Mesendoderm (in vitro differentiated cells): ENCODE measurements at regions not wholly inside any gene's neighbourhood (a gene's known extent, or its start where the extent isn't known, plus 50 kb on each side); places are given as distances from the start of the nearest gene placed in this dataset.
"Not testable (repeated sequence)": the region's sequence is repeated elsewhere in the genome, so short reads cannot be mapped to it uniquely, and the experiment has no call there.

Experiments
- DNase-seq: peaks from one replicate; pipeline ENCODE4 v3.0.0; 2013
- H2AK5ac ChIP-seq: 2 replicates; pipeline ENCODE4 v1.6.1; 2013; ENCODE audit warnings: low read length, inconsistent platforms
- H2BK120ac ChIP-seq: 2 replicates; pipeline ENCODE4 v1.6.1; 2013; ENCODE audit warnings: low read depth, mild to moderate bottlenecking, low read length, moderate library complexity, mixed read lengths
- H2BK15ac ChIP-seq: replicated peaks from 2 replicates; pipeline ENCODE4 v1.6.1; 2013; ENCODE audit warnings: low read depth, mild to moderate bottlenecking, moderate library complexity
- H2BK5ac ChIP-seq: 2 replicates; pipeline ENCODE4 v1.6.1; 2013; ENCODE audit warnings: low read length, inconsistent platforms
- H3K18ac ChIP-seq: 2 replicates; pipeline ENCODE4 v1.6.1; 2013; ENCODE audit warnings: mild to moderate bottlenecking, low read length, mixed read lengths
- H3K23ac ChIP-seq: one replicate; pipeline ENCODE4 v1.6.1; 2013; ENCODE audit warnings: low read length
- H3K27ac ChIP-seq: 2 replicates; pipeline ENCODE4 v1.5.1; 2013; ENCODE audit warnings: low read depth, mild to moderate bottlenecking, inconsistent platforms, low read length, moderate library complexity
- H3K27me3 ChIP-seq: 2 replicates; pipeline ENCODE4 v1.6.1; 2013; ENCODE audit warnings: low read length, control low read depth, mild to moderate bottlenecking, inconsistent platforms; ENCODE audit not compliant: insufficient read depth, poor library complexity
- H3K36me3 ChIP-seq: 2 replicates; pipeline ENCODE4 v1.6.1; 2013; ENCODE audit warnings: low read length, inconsistent platforms; ENCODE audit not compliant: control insufficient read depth, insufficient read depth
- H3K4ac ChIP-seq: one replicate; pipeline ENCODE4 v1.6.1; 2013; ENCODE audit warnings: low read depth, mild to moderate bottlenecking, low read length, moderate library complexity
- H3K4me1 ChIP-seq: 2 replicates; pipeline ENCODE4 v1.6.1; 2013; ENCODE audit warnings: low read depth, low read length, inconsistent platforms; ENCODE audit not compliant: control insufficient read depth
- H3K4me2 ChIP-seq: 2 replicates; pipeline ENCODE4 v1.6.1; 2013; ENCODE audit warnings: low read length
- H3K4me3 ChIP-seq: 2 replicates; pipeline ENCODE4 v1.5.1; 2013; ENCODE audit warnings: mild to moderate bottlenecking, low read length
- H3K56ac ChIP-seq: one replicate; pipeline ENCODE4 v1.6.1; 2013; ENCODE audit warnings: low read length
- H3K79me1 ChIP-seq: 2 replicates; pipeline ENCODE4 v1.6.1; 2013; ENCODE audit warnings: low read length, inconsistent platforms
- H3K79me2 ChIP-seq: 2 replicates; pipeline ENCODE4 v1.6.1; 2013; ENCODE audit warnings: mild to moderate bottlenecking, low read length; ENCODE audit not compliant: control insufficient read depth, insufficient read depth
- H3K9ac ChIP-seq: 2 replicates; pipeline ENCODE4 v1.6.1; 2013; ENCODE audit warnings: low read length, inconsistent platforms
- H4K5ac ChIP-seq: one replicate; pipeline ENCODE4 v1.6.1; 2013; ENCODE audit warnings: low read length
- H4K8ac ChIP-seq: one replicate; pipeline ENCODE4 v1.6.1; 2013; ENCODE audit warnings: low read depth, mild to moderate bottlenecking, control low read depth, low read length, moderate library complexity
- WGBS: extraction: QIAGEN DNeasy Blood & Tissue Kit; methylation state at CpG from one replicate; pipeline ENCODE4 v1.1.7; 2013; ENCODE audit warnings: low lambda C conversion rate, missing lambda C conversion rate; ENCODE audit not compliant: insufficient coverage; ENCODE audit errors: extremely low coverage; 5-methylcytosine and 5-hydroxymethylcytosine counted together

DNA sequence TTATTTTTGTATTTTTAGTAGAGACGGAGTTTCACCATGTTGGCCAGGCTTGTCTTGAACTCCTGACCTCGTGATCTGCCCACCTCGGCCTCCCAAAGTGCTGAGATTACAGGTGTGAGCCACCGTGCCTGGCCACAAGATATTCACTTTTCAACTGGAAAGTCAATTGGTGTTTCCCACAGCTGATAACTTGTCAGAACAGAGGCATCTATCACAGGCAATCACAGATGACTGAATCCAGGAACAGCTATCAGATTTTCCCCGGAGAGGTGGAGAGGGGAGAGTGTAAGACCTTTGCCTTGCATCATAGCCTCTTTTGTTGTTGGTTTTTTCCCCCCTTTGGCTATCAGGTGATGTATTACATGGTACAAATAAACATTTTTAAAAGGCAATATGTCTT lies 84.5 kb downstream of the GADD45G start:
- not testable (repeated sequence) for H3K27ac ChIP-seq, H3K9ac ChIP-seq, H3K79me1 ChIP-seq, H3K23ac ChIP-seq, H3K18ac ChIP-seq, H3K36me3 ChIP-seq, H3K27me3 ChIP-seq, H3K4ac ChIP-seq, H3K4me1 ChIP-seq, H2AK5ac ChIP-seq, H3K56ac ChIP-seq, H4K5ac ChIP-seq, H2BK5ac ChIP-seq, H3K79me2 ChIP-seq, H3K4me3 ChIP-seq, H2BK15ac ChIP-seq, H4K8ac ChIP-seq, H3K4me2 ChIP-seq, H2BK120ac ChIP-seq
- peak; percentile 71 for DNase-seq
- no CpG with 5 or more reads among the region's 5 CpGs for WGBS

DNA sequence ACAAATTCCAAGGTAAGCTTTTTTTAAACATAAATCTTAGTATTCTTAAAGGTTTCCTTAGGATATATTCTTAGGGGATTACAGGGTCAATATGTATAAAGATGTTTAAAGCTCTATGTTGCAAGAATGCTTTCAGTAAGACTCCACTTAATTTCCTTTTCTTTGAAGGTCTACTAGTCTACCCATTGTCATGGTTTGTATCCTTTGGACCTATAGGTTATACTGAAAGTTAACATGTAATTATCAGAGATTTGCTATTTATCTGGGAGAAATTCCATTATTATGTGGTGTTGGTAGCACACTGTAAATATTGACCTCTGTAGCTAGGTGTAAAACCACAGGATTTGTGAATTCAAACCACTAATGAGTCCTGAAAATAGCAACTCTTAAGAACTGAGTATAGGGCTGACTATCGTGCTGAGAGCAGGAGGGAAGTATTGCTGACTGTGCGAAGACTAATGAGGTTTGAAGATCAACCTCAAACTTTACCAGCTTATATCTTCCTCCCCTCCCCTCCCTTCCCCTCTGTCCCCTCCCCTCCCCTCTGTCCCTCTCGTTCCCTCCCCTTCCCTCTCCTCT lies 85.6 kb downstream of the GADD45G start:
- no peak overlapping the region for H3K27ac ChIP-seq
- no peak overlapping the region for H2BK5ac ChIP-seq
- H3K56ac ChIP-seq: no peak overlapping the region
- H3K79me2 ChIP-seq: no peaks in the 10 kb centered on the region
- H3K4me1 ChIP-seq: peaks cover under 1% of the 10 kb centered on the region
- H3K4ac ChIP-seq: no peak overlapping the region
- H3K18ac ChIP-seq: no peak overlapping the region
- H3K4me2 ChIP-seq: no peak overlapping the region
- H3K27me3 ChIP-seq: no peaks in the 10 kb centered on the region
- no peak overlapping the region for H2AK5ac ChIP-seq
- no peaks in the 10 kb centered on the region for H3K79me1 ChIP-seq
- no CpG with 5 or more reads among the region's 3 CpGs for WGBS
- H3K36me3 ChIP-seq: no peaks in the 10 kb centered on the region
- no peak overlapping the region for H4K8ac ChIP-seq
- no peak overlapping the region for H3K4me3 ChIP-seq
- H3K23ac ChIP-seq: no peak overlapping the region
- no peak overlapping the region for H2BK120ac ChIP-seq
- H3K9ac ChIP-seq: no peak overlapping the region
- H2BK15ac ChIP-seq: no peak overlapping the region
- peak; percentile 49 for DNase-seq
- H4K5ac ChIP-seq: no peak overlapping the region

DNA sequence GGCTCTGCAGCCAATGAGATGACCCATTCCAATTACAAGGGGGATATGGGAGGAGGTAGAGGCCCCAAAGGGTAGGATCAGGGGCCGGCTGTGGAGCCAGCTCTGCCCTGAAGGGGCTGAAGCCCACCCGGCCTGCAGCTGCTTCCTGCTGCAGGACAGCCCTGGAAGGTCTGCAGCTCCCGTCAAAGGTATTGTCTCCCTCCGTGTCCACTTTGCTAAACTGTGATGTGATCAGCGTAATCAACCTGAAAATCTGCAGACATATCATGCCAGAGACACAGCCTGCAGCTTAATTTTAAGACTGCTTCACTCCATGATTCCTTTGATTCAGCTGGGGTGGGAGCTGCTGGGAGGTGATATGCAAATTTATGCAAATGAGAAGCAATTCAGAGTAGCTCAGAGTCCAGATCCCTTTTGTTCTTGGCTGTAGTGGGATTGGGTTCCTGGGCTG lies 90.7 kb downstream of the GADD45G start:
- H2BK120ac ChIP-seq: no peak overlapping the region
- no peak overlapping the region for H3K23ac ChIP-seq
- peaks cover 4% of the 10 kb centered on the region for H3K4me1 ChIP-seq
- no peaks in the 10 kb centered on the region for H3K79me2 ChIP-seq
- H3K27ac ChIP-seq: no peak overlapping the region
- H3K27me3 ChIP-seq: no peaks in the 10 kb centered on the region
- H3K18ac ChIP-seq: no peak overlapping the region
- no CpG with 5 or more reads among the region's 5 CpGs for WGBS
- peak overlapping the region; percentile 68 for H3K56ac ChIP-seq
- no peak overlapping the region for H3K4me2 ChIP-seq
- H3K79me1 ChIP-seq: no peaks in the 10 kb centered on the region
- H3K36me3 ChIP-seq: no peaks in the 10 kb centered on the region
- H2AK5ac ChIP-seq: no peak overlapping the region
- H2BK5ac ChIP-seq: no peak overlapping the region
- H2BK15ac ChIP-seq: no peak overlapping the region
- peak; percentile 75 for DNase-seq
- no peak overlapping the region for H3K4ac ChIP-seq
- no peak overlapping the region for H3K9ac ChIP-seq
- H4K5ac ChIP-seq: no peak overlapping the region
- H3K4me3 ChIP-seq: no peak overlapping the region
- H4K8ac ChIP-seq: no peak overlapping the region

DNA sequence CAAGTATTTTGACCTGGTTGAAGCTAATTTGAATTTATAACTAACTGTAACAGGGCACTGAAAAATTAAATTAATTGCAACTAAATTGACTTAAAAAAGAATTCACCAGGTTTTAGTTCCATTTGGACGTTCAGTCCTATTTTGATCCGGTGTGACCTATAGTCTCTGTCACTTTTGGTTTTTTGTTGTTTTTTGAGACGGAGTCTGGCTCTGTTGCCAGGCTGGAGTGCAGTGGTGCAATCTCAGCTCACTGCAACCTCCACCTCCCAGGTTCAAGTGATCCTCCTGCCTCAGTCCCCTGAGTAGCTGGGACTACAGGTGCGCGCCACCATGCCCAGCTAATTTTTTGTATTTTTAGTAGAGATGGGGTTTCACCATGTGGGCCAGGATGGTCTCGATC lies 91.2 kb downstream of the GADD45G start:
- not testable (repeated sequence) for H3K9ac ChIP-seq, H3K4me3 ChIP-seq, H3K23ac ChIP-seq, H3K36me3 ChIP-seq, H3K4ac ChIP-seq, H3K56ac ChIP-seq, H4K8ac ChIP-seq, H4K5ac ChIP-seq, H2BK15ac ChIP-seq, H3K27ac ChIP-seq, H2BK120ac ChIP-seq, H3K27me3 ChIP-seq, H2BK5ac ChIP-seq, H2AK5ac ChIP-seq, H3K79me1 ChIP-seq, DNase-seq, H3K4me2 ChIP-seq, H3K4me1 ChIP-seq, H3K79me2 ChIP-seq, H3K18ac ChIP-seq
- WGBS: no CpG with 5 or more reads among the region's 6 CpGs

DNA sequence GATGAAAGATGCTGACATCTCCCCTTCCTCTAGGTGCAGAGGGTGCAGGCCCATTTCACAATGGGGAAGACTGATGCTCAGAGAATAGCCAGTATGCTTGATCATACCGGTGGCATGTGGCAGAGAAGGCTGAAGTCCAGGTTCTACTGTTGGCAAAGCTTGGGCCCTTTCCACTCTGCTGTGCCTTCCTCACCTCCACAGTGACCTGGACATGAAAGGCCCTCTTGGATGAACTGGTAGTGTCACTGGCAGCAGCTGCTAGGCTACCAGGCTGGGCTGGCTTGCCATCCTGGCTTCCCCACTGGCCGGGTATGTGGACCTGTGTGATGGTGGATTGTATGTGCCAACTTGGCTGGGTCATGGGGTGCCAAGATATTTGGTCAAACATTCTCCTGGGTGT lies 92.0 kb downstream of the GADD45G start:
- no CpG with 5 or more reads among the region's 2 CpGs for WGBS
- no peak overlapping the region for H2BK5ac ChIP-seq
- H3K27me3 ChIP-seq: no peaks in the 10 kb centered on the region
- no peak overlapping the region for H2BK15ac ChIP-seq
- no peak overlapping the region for H4K5ac ChIP-seq
- no peaks in the 10 kb centered on the region for H3K79me1 ChIP-seq
- H3K18ac ChIP-seq: no peak overlapping the region
- H3K36me3 ChIP-seq: no peaks in the 10 kb centered on the region
- H3K4me1 ChIP-seq: peaks cover 11% of the 10 kb centered on the region
- H3K27ac ChIP-seq: no peak overlapping the region
- H3K56ac ChIP-seq: peak overlapping the region; percentile 3
- no peak overlapping the region for H3K4me3 ChIP-seq
- no peak for DNase-seq
- no peak overlapping the region for H3K9ac ChIP-seq
- H2AK5ac ChIP-seq: peak overlapping the region; percentile 97
- no peak overlapping the region for H3K4ac ChIP-seq
- H2BK120ac ChIP-seq: no peak overlapping the region
- no peak overlapping the region for H4K8ac ChIP-seq
- H3K79me2 ChIP-seq: no peaks in the 10 kb centered on the region
- H3K23ac ChIP-seq: no peak overlapping the region
- H3K4me2 ChIP-seq: no peak overlapping the region

DNA sequence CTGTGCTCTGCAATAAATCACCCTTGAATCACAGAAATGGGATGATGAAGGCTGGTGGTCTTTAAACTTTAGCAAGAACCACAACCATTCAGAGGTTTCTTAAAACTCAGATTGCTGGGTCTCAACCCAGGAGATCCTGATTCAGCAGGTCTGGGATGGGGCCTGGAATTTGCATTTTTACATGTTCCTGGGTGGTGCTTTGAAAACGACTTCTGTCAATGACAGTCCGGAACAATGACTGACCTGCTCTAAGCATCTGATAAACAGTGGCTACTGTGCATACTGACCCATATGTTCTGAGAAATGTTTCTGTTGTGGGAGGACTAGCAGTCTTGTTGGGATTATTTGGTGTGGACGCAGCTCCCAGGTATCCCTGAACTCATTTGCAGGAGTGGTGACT lies 92.7 kb downstream of the GADD45G start:
- DNase-seq: no peak
- H3K79me1 ChIP-seq: no peaks in the 10 kb centered on the region

More for the DNA sequence above, 92.7 kb downstream of the GADD45G start:
- Histone ChIP-seq H3K9ac (no peak overlapping the region), H4K8ac (no peak overlapping the region), H3K4me3 (no peak overlapping the region), H2BK5ac (no peak overlapping the region), H3K18ac (no peak overlapping the region), H3K79me2 (no peaks in the 10 kb centered on the region), H3K4me1 (peaks cover 14% of the 10 kb centered on the region), H2AK5ac (peak overlapping the region; percentile 3), H4K5ac (no peak overlapping the region), H3K27ac (no peak overlapping the region), H3K4me2 (no peak overlapping the region), H2BK15ac (no peak overlapping the region), H3K36me3 (no peaks in the 10 kb centered on the region), H3K23ac (no peak overlapping the region), H2BK120ac (no peak overlapping the region), H3K27me3 (no peaks in the 10 kb centered on the region), H3K4ac (no peak overlapping the region), H3K56ac (peak overlapping the region; percentile 54)
- WGBS: no CpG with 5 or more reads among the region's 3 CpGs
